ENCODE measurements at regions not wholly inside any gene's neighbourhood (a gene's known extent, or its start where the extent isn't known, plus 50 kb on each side); places are given as distances from the start of the nearest gene placed in this dataset.
A peak's percentile ranks its signal among the peaks of the same experiment; 100 is the strongest.
"Not testable (repeated sequence)": the region's sequence is repeated elsewhere in the genome, so short reads cannot be mapped to it uniquely, and the experiment has no call there.

- ChIA-PET CTCF (no interaction called here), POLR2A (no interaction called here)
- H3K27me3 Mint-ChIP-seq, result no peaks in the 10 kb centered on the region
- no peak overlapping the region for H3K4me3 Mint-ChIP-seq
- no peaks in the 10 kb centered on the region for H3K36me3 Mint-ChIP-seq (ENCODE audit: low read depth)
- no peak overlapping the region for H3K27ac Mint-ChIP-seq
- H3K9me3 Mint-ChIP-seq, result no peaks in the 10 kb centered on the region
- no peak for DNase-seq
- no peaks in the 10 kb centered on the region for H3K4me1 Mint-ChIP-seq
Measured at GRCh38 chr3:71936681-71937080, 151.7 kb upstream of the PROK2 start.

GRCh38 chr3:71934520-71935270 lies 149.7 kb upstream of the PROK2 start:
- CTCF ChIA-PET, result no interaction called here

GRCh38 chr3:71931922-71932321 lies 147.0 kb upstream of the PROK2 start:
- Mint-ChIP-seq H3K4me3 (no peak overlapping the region), H3K36me3 (ENCODE audit: low read depth) (no peaks in the 10 kb centered on the region), H3K9me3 (no peaks in the 10 kb centered on the region), H3K27ac (no peak overlapping the region), H3K27me3 (no peaks in the 10 kb centered on the region), H3K4me1 (peaks cover 3% of the 10 kb centered on the region)
- ChIA-PET CTCF (interaction anchor here (2.2 kb wide), 1 partner anchor 57 kb away, joined by 7 read pairs; no protein-coding TSS in a partner anchor), POLR2A (no interaction called here)
- DNase-seq, result no peak

More at GRCh38 chr3:71934520-71935270, 149.7 kb upstream of the PROK2 start:
- no peak for DNase-seq
- H3K27me3 Mint-ChIP-seq, result no peaks in the 10 kb centered on the region
- POLR2A ChIA-PET, result no interaction called here
- H3K27ac Mint-ChIP-seq, result no peak overlapping the region
- H3K4me1 Mint-ChIP-seq, result peaks cover 3% of the 10 kb centered on the region
- no peaks in the 10 kb centered on the region for H3K36me3 Mint-ChIP-seq (ENCODE audit: low read depth)
- no peaks in the 10 kb centered on the region for H3K9me3 Mint-ChIP-seq
- H3K4me3 Mint-ChIP-seq, result no peak overlapping the region

GRCh38 chr3:71930056-71930991 lies 145.4 kb upstream of the PROK2 start:
- DNase-seq, result peak; percentile 21
- no peaks in the 10 kb centered on the region for H3K27me3 Mint-ChIP-seq
- CTCF ChIA-PET, result interaction anchor here (0.8 to 2.2 kb wide), 6 partner anchors 13 to 56 kb away, joined by 3 to 7 read pairs (median 4); no protein-coding TSS in a partner anchor
- H3K36me3 Mint-ChIP-seq (ENCODE audit: low read depth), result no peaks in the 10 kb centered on the region
- no peak overlapping the region for H3K4me3 Mint-ChIP-seq
- H3K27ac Mint-ChIP-seq, result no peak overlapping the region
- H3K4me1 Mint-ChIP-seq, result peaks cover 3% of the 10 kb centered on the region
- no peaks in the 10 kb centered on the region for H3K9me3 Mint-ChIP-seq
- POLR2A ChIA-PET, result interaction anchor here (0.6 kb wide), 1 partner anchor 181 kb away, joined by 3 read pairs; no protein-coding TSS in a partner anchor

- ChIA-PET POLR2A (no interaction called here), CTCF (no interaction called here)
- Mint-ChIP-seq H3K9me3 (no peaks in the 10 kb centered on the region), H3K36me3 (ENCODE audit: low read depth) (no peaks in the 10 kb centered on the region), H3K4me1 (peaks cover 3% of the 10 kb centered on the region), H3K27me3 (no peaks in the 10 kb centered on the region), H3K4me3 (no peak overlapping the region), H3K27ac (no peak overlapping the region)
- DNase-seq, result no peak
Measured at GRCh38 chr3:71928212-71928611, 143.3 kb upstream of the PROK2 start.

- Mint-ChIP-seq H3K9me3 (no peaks in the 10 kb centered on the region), H3K4me3 (no peak overlapping the region), H3K36me3 (ENCODE audit: low read depth) (no peaks in the 10 kb centered on the region), H3K27me3 (no peaks in the 10 kb centered on the region), H3K4me1 (peaks cover 3% of the 10 kb centered on the region), H3K27ac (no peak overlapping the region)
- DNase-seq, result no peak
- ChIA-PET POLR2A (no interaction called here), CTCF (interaction anchor here (1.2 kb wide), 1 partner anchor 20 kb away, joined by 3 read pairs; no protein-coding TSS in a partner anchor)
Measured at GRCh38 chr3:71927505-71928066, 142.6 kb upstream of the PROK2 start.

GRCh38 chr3:71926616-71927015 lies 141.7 kb upstream of the PROK2 start:
- no peak for DNase-seq
- POLR2A ChIA-PET, result no interaction called here
- Mint-ChIP-seq H3K27ac (no peak overlapping the region), H3K4me1 (peaks cover 3% of the 10 kb centered on the region), H3K9me3 (no peaks in the 10 kb centered on the region), H3K36me3 (ENCODE audit: low read depth) (no peaks in the 10 kb centered on the region), H3K27me3 (no peaks in the 10 kb centered on the region), H3K4me3 (no peak overlapping the region)
- CTCF ChIA-PET, result interaction anchor here (0.7 to 1.2 kb wide), 3 partner anchors 21 to 890 kb away, joined by 3 read pairs; no protein-coding TSS in a partner anchor

- peak; percentile 35 for DNase-seq
- Mint-ChIP-seq H3K27ac (no peak overlapping the region), H3K27me3 (no peaks in the 10 kb centered on the region), H3K9me3 (no peaks in the 10 kb centered on the region), H3K4me3 (no peak overlapping the region), H3K36me3 (ENCODE audit: low read depth) (no peaks in the 10 kb centered on the region), H3K4me1 (peaks cover 3% of the 10 kb centered on the region)
- CTCF ChIA-PET, result interaction anchor here (0.9 to 1.0 kb wide), 2 partner anchors 130 to 891 kb away, joined by 3 read pairs; no protein-coding TSS in a partner anchor
- POLR2A ChIA-PET, result no interaction called here
Measured at GRCh38 chr3:71926262-71926600, 141.3 kb upstream of the PROK2 start.

GRCh38 chr3:71925511-71926261 lies 140.7 kb upstream of the PROK2 start:
- H3K4me3 Mint-ChIP-seq; POLR2A ChIA-PET; H3K27me3 Mint-ChIP-seq; DNase-seq; H3K9me3 Mint-ChIP-seq; H3K27ac Mint-ChIP-seq; H3K4me1 Mint-ChIP-seq; H3K36me3 Mint-ChIP-seq (ENCODE audit: low read depth): not testable (repeated sequence)
- CTCF ChIA-PET, result interaction anchor here (0.9 to 1.0 kb wide), 2 partner anchors 129 to 891 kb away, joined by 3 read pairs; no protein-coding TSS in a partner anchor

GRCh38 chr3:71924721-71925120 lies 139.8 kb upstream of the PROK2 start:
- POLR2A ChIA-PET, result no interaction called here
- H3K36me3 Mint-ChIP-seq (ENCODE audit: low read depth), result no peaks in the 10 kb centered on the region

GRCh38 chr3:71921036-71921435 lies 136.1 kb upstream of the PROK2 start:
- CTCF ChIA-PET, result interaction anchor here (0.6 to 0.8 kb wide), 2 partner anchors 294 to 350 kb away, joined by 3 to 4 read pairs; no protein-coding TSS in a partner anchor
- POLR2A ChIA-PET, result no interaction called here
- no peak for DNase-seq
- Mint-ChIP-seq H3K27me3 (no peaks in the 10 kb centered on the region), H3K9me3 (no peaks in the 10 kb centered on the region), H3K4me1 (no peaks in the 10 kb centered on the region), H3K27ac (no peak overlapping the region), H3K4me3 (no peak overlapping the region), H3K36me3 (ENCODE audit: low read depth) (no peaks in the 10 kb centered on the region)

More at GRCh38 chr3:71924721-71925120, 139.8 kb upstream of the PROK2 start:
- Mint-ChIP-seq H3K9me3 (no peaks in the 10 kb centered on the region), H3K4me1 (no peaks in the 10 kb centered on the region), H3K4me3 (no peak overlapping the region), H3K27ac (no peak overlapping the region), H3K27me3 (no peaks in the 10 kb centered on the region)
- CTCF ChIA-PET, result interaction anchor here (0.9 kb wide), 1 partner anchor 214 kb away, joined by 3 read pairs; no protein-coding TSS in a partner anchor
- DNase-seq, result no peak

GRCh38 chr3:71919572-71919971 lies 134.6 kb upstream of the PROK2 start:
- no peak for DNase-seq
- no peaks in the 10 kb centered on the region for H3K9me3 Mint-ChIP-seq
- no peaks in the 10 kb centered on the region for H3K4me1 Mint-ChIP-seq
- no peaks in the 10 kb centered on the region for H3K36me3 Mint-ChIP-seq (ENCODE audit: low read depth)
- no peak overlapping the region for H3K27ac Mint-ChIP-seq
- ChIA-PET CTCF (interaction anchor here (0.6 to 1.2 kb wide), 2 partner anchors 376 to 515 kb away, joined by 3 read pairs; no protein-coding TSS in a partner anchor), POLR2A (no interaction called here)
- H3K4me3 Mint-ChIP-seq, result no peak overlapping the region
- H3K27me3 Mint-ChIP-seq, result no peaks in the 10 kb centered on the region
